Vagina (tissue), 2 donors: ENCODE measurements at regions not wholly inside any gene's neighbourhood (a gene's known extent, or its start where the extent isn't known, plus 50 kb on each side); places are given as distances from the start of the nearest gene placed in this dataset.

Source experiments
- DNase-seq, 2 donors: peaks; one replicate each; pipeline ENCODE4 v3.0.0-alpha.2; 2017; ENCODE audit errors: extremely low spot score in 2 of 2
- H3K27ac ChIP-seq: fragments of 200-600 bp; sonication (generic); one replicate; pipeline ENCODE4 v1.5.1; 2019
- H3K27me3 ChIP-seq: fragments of 200-600 bp; sonication (generic); one replicate; pipeline ENCODE4 v1.5.1; 2019
- H3K36me3 ChIP-seq, 2 donors: fragments of 200-600 bp; sonication (generic); one replicate each; pipeline ENCODE4 v1.5.1; 2017 to 2019
- H3K4me1 ChIP-seq: fragments of 200-600 bp; sonication (generic); one replicate; pipeline ENCODE4 v1.5.1; 2019
- H3K4me3 ChIP-seq, 2 donors: fragments of 200-600 bp; sonication (generic); 1 replicate in 1 of 2; 2 replicates in 1 of 2; pipeline ENCODE4 v1.5.1; 2016 to 2019
- H3K9me3 ChIP-seq: fragments of 200-600 bp; sonication (generic); one replicate; pipeline ENCODE4 v1.5.1; 2019
- CTCF ChIP-seq, 3 experiments: fragments of 450-650 bp in 2 of 3; fragments of 200-600 bp in 1 of 3; sonication (generic) in 1 of 3; IDR thresholded peaks; one replicate each; pipeline ENCODE4 v1.5.1; 2017 to 2019; ENCODE audit warnings: antibody characterized with exemption in 3 of 3, mild to moderate bottlenecking in 2 of 3, moderate library complexity in 2 of 3
- POLR2A ChIP-seq, 2 donors: fragments of 450-650 bp; IDR thresholded peaks; one replicate each; pipeline ENCODE4 v1.6.1; 2017; ENCODE audit warnings: antibody characterized with exemption in 2 of 2, mild to moderate bottlenecking in 2 of 2, moderate library complexity in 2 of 2
- POLR2AphosphoS5 ChIP-seq, 2 donors: sonication (generic); formaldehyde crosslinking; IDR thresholded peaks; one replicate each; pipeline ENCODE4 v1.9.0; 2017; ENCODE audit warnings: antibody characterized with exemption in 2 of 2, mild to moderate bottlenecking in 2 of 2, low read depth in 1 of 2; ENCODE audit not compliant: insufficient read depth in 1 of 2
- intact Hi-C: fragments of 100-400 bp; cut with DNase I; formaldehyde crosslinking; loops from one replicate; pipeline ENCODE4 v1.15.1; 2023

- DNase-seq, result peak in 1 of 2 donors; percentile 60
- Histone ChIP-seq H3K27me3 (no peaks in the 10 kb centered on the region), H3K36me3 (no peaks in the 10 kb centered on the region), H3K27ac (no peak overlapping the region), H3K4me3 (no peak overlapping the region), H3K9me3 (no peaks in the 10 kb centered on the region), H3K4me1 (peaks cover 38% of the 10 kb centered on the region)
- no peak for TF ChIP-seq POLR2AphosphoS5 (IDR thresholded peaks at IDR 0.05; ENCODE audit: insufficient read depth in 1 of 2, low read depth in 1 of 2)
- no peak for TF ChIP-seq POLR2A (IDR thresholded peaks at IDR 0.05)
- TF ChIP-seq CTCF (IDR thresholded peaks at IDR 0.05), result no peak
- intact Hi-C loops, result no loop called here
These were observed 73.3 kb downstream of the RGS12 start for GRCh38 chr4:3365871-3366842.

GRCh38 chr4:3366893-3367775 lies 74.3 kb downstream of the RGS12 start:
- intact Hi-C loops, result no loop called here
- peaks cover 48% of the 10 kb centered on the region for H3K4me1 ChIP-seq
- H3K4me3 ChIP-seq, result no peak overlapping the region
- peak; percentile 70 to 77 for DNase-seq
- H3K9me3 ChIP-seq, result no peaks in the 10 kb centered on the region
- TF ChIP-seq POLR2A (IDR thresholded peaks at IDR 0.05) (no peak), POLR2AphosphoS5 (IDR thresholded peaks at IDR 0.05; ENCODE audit: insufficient read depth in 1 of 2, low read depth in 1 of 2) (no peak), CTCF (IDR thresholded peaks at IDR 0.05) (no peak)
- no peaks in the 10 kb centered on the region for H3K36me3 ChIP-seq
- no peak overlapping the region for H3K27ac ChIP-seq
- no peaks in the 10 kb centered on the region for H3K27me3 ChIP-seq

GRCh38 chr4:3367866-3368265 lies 73.9 kb upstream of the HGFAC start:
- intact Hi-C loops, result no loop called here
- Histone ChIP-seq H3K4me1 (peaks cover 49% of the 10 kb centered on the region), H3K9me3 (no peaks in the 10 kb centered on the region), H3K4me3 (no peak overlapping the region), H3K27ac (no peak overlapping the region), H3K36me3 (no peaks in the 10 kb centered on the region), H3K27me3 (no peaks in the 10 kb centered on the region)
- TF ChIP-seq CTCF (IDR thresholded peaks at IDR 0.05), result no peak
- no peak for TF ChIP-seq POLR2A (IDR thresholded peaks at IDR 0.05)
- TF ChIP-seq POLR2AphosphoS5 (IDR thresholded peaks at IDR 0.05; ENCODE audit: insufficient read depth in 1 of 2, low read depth in 1 of 2), result no peak
- peak in 1 of 2 donors; percentile 64 for DNase-seq

GRCh38 chr4:3368334-3368733 lies 73.4 kb upstream of the HGFAC start:
- Histone ChIP-seq H3K27me3 (no peaks in the 10 kb centered on the region), H3K4me3 (no peak overlapping the region), H3K9me3 (no peaks in the 10 kb centered on the region), H3K36me3 (no peaks in the 10 kb centered on the region), H3K27ac (no peak overlapping the region), H3K4me1 (peaks cover 49% of the 10 kb centered on the region)
- DNase-seq, result peak in 1 of 2 donors; percentile 64
- no peak for TF ChIP-seq POLR2A (IDR thresholded peaks at IDR 0.05)
- TF ChIP-seq CTCF (IDR thresholded peaks at IDR 0.05), result no peak
- TF ChIP-seq POLR2AphosphoS5 (IDR thresholded peaks at IDR 0.05; ENCODE audit: insufficient read depth in 1 of 2, low read depth in 1 of 2), result no peak
- intact Hi-C loops, result no loop called here
